ENCODE measurements at regions not wholly inside any gene's neighbourhood (a gene's known extent, or its start where the extent isn't known, plus 50 kb on each side); places are given as distances from the start of the nearest gene placed in this dataset.

DNA sequence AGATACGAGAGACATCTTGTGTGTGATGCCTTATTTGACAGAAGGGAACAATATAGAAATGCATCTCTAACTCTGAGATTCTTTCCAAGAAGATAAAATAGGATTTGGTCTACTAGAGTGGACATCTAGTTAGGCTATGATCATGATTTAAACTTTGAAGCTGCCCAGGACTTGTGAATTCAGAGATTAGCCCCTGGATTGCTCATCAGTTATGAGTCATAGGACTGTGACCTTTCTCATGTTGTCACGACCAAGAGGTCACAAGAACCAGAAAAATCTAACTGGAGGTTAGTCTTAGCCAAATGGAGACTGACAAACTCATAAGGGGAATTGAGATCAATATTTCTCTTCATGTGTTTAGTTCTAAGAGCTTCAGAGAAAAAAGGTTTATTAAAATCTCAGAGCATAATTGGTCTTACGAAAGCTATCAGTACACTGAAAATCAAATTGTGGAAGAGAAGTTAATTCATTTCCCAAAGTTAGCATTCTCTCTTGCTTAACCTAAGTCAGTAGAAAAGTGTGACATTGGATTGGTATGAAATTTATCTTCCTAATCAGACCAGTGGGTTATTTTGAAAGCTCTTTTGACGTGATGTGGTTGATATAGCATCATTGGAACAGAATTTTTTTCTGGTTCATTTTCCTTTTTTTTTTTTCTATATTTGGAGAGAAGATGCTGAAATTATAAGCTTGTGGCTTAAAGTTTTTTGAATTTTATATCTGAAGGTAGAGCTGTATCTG lies 245.7 kb downstream of the RNF144B start:
- TF ChIP-seq EP300 (IDR thresholded peaks at IDR 0.05; ENCODE audit: borderline replicate concordance), result no peak
- TF ChIP-seq YY1 (IDR thresholded peaks at IDR 0.05; ENCODE audit: low read depth), result no peak
- no peak for TF ChIP-seq EGR1 (IDR thresholded peaks at IDR 0.05)
- TF ChIP-seq TAF1 (IDR thresholded peaks at IDR 0.05; ENCODE audit: low read depth), result no peak
